Activated CD4-positive, CD25-positive, alpha-beta regulatory T cell treated with anti-CD3 and anti-CD28 coated beads, Interleukin-2, amount 50 U/mL, for 72 hours (primary cell): ENCODE measurements at regions not wholly inside any gene's neighbourhood (a gene's known extent, or its start where the extent isn't known, plus 50 kb on each side); places are given as distances from the start of the nearest gene placed in this dataset.
"Not testable (repeated sequence)": the region's sequence is repeated elsewhere in the genome, so short reads cannot be mapped to it uniquely, and the experiment has no call there.

ENCODE experiments used
- DNase-seq: peaks from one replicate; pipeline ENCODE4 v3.0.0; 2021

DNA sequence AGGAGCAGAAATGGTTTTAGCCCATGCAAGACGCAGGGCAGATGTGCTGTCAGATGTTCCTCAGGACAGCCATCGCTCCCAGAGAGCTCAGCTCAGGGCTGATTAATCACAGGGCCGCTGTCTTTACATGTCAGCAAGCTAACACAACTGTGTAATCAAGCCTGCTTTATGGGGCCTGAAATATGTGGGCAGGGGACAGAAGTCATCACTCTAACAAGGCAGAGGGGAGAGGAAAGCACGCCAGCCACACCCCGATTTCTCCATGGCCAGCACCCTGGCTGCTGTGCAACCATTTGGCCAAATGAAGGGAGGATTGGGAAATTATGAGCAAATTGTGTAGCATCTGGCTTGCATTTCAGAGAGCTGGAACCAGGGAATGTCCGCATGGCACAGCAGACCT is 368.8 kb downstream of the NPHP4 start:
- no peak for DNase-seq

GRCh38 chr1:5622412-5622811 is 369.8 kb downstream of the NPHP4 start:
- no peak for DNase-seq

- DNase-seq, result no peak
Observed at GRCh38 chr1:5621692-5622091, 370.5 kb downstream of the NPHP4 start.

DNA sequence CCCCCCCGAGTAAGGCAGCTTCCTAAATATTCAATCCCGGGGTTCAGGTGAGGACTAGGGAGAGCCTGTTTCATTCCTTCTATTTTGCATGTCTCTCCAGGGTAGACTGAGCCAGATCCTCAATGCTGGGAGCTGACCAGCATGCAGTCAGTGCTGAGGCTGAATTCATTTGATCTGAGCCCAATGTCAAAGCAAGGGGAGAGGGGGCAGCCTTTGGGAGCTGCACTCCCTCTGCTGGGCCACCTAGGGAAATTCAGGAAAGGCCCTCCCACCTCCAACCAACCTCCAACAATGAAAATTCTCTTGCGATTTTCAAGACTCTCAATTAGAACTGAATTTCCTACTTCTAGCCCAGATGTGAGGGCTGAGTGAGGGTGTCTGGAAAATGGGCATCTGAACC is 371.2 kb downstream of the NPHP4 start:
- DNase-seq, result no peak

- no peak for DNase-seq
Observed at GRCh38 chr1:5620418-5620817, 371.8 kb downstream of the NPHP4 start.

GRCh38 chr1:5619469-5619868 is 372.8 kb downstream of the NPHP4 start:
- no peak for DNase-seq

- DNase-seq, result no peak
Observed at GRCh38 chr1:5617546-5617945, 374.7 kb downstream of the NPHP4 start.

DNA sequence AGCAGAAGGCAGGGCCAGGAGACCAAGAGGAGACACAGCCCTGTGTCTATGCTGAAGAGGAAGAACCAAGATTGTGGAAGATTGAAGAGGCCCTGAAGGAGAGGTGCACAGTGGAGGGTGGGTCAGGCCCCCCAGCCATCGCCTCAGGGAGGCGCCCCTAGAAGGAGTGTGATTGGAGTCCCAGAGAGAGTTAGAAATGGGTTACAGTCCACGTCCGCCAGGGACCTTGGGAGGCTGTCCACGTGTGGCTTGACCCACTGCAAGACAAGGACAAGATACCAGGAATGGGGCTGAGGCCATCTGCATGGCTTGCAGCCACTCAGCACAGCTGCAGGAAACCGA is 375.1 kb downstream of the NPHP4 start:
- DNase-seq, result no peak

DNA sequence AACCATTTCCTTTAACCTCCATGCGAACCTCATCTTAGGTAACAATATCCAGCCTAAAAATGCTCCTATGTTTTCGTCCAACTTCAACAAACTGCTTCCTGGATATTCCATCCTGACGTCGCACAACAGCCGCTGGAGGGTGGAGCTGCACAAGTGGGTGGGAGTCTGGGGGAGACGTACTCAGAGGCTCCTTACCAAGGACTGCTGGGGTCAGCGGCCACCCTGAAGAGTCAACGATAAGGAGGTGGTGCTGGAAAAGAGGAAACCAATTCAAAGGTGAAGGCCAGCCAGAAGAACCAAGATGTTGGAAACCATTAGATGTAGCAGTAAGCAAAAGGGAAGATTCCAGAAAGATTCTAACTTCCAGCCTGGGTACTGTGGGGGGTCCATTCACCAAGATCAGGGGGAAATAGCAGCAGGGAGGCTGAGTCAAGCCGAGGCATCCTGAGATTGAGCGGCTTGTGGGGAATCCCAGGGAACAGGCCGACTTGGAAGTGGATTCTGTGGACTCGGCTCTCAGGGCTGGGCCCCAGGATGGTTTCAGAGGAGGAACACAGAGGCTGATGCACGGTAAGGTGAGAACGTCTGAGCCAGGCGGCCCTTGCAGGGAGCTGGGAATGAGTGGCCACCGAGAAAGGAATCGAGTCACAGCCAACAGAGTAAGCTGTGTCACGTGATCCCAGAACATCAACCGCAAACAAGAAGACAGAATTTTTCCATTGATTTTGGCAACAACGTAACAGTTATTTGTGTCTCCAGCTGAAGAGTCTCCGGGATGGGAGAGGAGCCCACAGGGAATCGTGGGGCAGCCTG is 375.7 kb downstream of the NPHP4 start:
- DNase-seq, result no peak

- no peak for DNase-seq
Observed at GRCh38 chr1:5615076-5615475, 377.1 kb downstream of the NPHP4 start.

GRCh38 chr1:5613900-5614299 is 378.3 kb downstream of the NPHP4 start:
- DNase-seq, result no peak

DNA sequence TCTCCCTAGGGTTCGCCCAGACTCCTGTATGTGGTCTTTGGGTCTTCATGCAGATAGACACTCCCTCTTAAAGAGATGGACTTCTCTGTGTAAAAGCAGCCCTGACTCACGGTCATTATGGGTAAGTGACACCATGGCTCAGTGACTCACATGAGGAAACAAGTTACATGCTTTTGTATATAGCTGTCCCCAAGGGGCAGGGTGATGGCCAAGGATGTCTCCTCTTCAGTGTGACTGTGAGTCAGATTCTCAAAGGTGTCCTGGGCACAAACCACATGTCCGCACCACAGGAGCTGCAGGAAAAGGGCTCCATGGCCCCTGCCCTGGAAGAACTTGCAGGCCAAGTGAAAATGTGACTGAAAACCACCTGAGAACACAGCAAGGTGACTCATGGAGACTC is 380.4 kb downstream of the NPHP4 start:
- no peak for DNase-seq

DNA sequence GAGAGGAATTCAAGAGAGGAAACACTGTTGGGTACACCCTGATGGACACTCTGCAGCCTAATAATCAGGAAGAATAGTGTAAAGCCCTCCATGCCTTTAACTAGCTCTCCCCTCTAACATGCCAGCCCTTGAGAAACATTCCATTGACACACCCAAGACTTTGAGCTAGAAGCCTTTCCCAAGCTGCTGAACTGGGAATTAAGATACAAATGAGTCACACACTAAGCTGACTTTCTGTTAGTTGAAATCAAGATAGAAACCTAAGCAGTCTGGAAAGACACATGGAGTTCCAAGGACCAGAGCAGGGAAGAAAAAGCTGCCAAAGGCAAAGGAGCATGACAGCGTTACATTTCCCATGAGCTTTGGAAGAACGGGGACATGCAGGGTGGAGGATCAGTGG is 380.8 kb downstream of the NPHP4 start:
- DNase-seq, result no peak

- no peak for DNase-seq
Observed at GRCh38 chr1:5610432-5610831, 381.8 kb downstream of the NPHP4 start.

- DNase-seq, result no peak
Observed at GRCh38 chr1:5603353-5604104, 388.7 kb downstream of the NPHP4 start.

DNA sequence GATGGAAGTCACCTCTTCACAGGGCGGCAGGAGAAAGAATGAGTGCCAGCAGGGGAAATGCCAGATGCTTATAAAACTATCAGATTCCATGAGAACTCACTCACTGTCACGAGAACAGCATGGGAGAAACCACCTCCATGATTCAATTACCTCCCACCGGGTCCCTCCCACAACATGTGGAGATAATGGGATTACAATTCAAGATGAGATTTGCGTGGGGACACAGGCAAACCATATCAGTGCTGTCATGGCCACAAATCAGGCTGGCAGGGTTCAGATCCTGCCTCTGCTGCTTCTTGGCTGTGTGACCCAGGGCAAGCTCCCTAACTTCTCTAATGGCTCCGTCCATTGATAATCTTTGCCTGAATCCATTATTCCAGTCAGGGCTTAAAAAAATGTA is 389.5 kb downstream of the NPHP4 start:
- DNase-seq, result not testable (repeated sequence)

DNA sequence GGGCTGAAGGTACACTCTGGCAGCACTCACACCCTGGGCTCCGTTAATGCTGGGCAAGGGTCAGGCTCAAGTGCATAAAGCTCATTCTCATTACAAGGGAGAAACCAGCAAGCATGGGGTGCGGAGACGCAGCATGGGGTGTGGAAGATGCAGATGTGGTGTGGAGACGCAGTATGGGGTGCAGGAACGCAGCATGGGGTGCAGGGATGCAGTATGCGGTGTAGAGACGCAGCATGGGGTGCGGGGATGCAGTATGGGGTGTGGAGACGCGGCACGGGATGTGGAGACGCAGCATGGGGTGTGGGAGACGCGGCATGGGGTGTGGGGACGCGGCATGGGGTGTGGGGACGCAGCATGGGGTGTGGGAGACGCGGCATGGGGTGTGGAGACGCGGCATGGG is 390.7 kb downstream of the NPHP4 start:
- DNase-seq, result no peak

DNA sequence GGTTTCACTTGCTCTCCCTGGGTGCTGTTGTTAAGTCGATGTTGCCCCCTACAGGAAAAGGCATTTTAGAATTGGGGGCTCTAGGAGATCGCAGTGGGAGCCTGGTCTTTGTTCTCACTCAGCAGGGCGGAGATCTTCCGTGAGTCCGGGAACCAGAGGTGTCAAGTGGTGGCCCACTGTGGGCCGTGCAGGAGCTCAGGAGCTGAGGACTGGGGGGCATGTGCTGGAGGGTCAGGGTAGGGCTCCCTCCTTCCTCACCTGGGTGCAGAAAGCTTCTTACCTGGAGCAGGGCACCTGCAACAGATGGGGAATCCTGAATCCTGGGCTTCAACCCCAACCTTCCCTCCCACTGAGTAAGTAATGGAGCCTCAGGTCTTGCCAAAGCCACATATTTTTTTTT is 392.7 kb downstream of the NPHP4 start:
- no peak for DNase-seq

GRCh38 chr1:5598824-5599395 is 393.3 kb downstream of the NPHP4 start:
- no peak for DNase-seq

- DNase-seq, result no peak
Observed at GRCh38 chr1:5597991-5598823, 394.0 kb downstream of the NPHP4 start.

GRCh38 chr1:5597171-5597850 is 394.9 kb downstream of the NPHP4 start:
- no peak for DNase-seq

- no peak for DNase-seq
Observed at GRCh38 chr1:5596651-5597050, 395.6 kb downstream of the NPHP4 start.
